ENCODE measurements at regions not wholly inside any gene's neighbourhood (a gene's known extent, or its start where the extent isn't known, plus 50 kb on each side); places are given as distances from the start of the nearest gene placed in this dataset.
"Not testable (repeated sequence)": the region's sequence is repeated elsewhere in the genome, so short reads cannot be mapped to it uniquely, and the experiment has no call there.

GRCh38 chr2:39830610-39831009 lies 51.6 kb upstream of the THUMPD2 start:
- not testable (repeated sequence) for ATAC-seq (replicated peaks); H3K36me3 Mint-ChIP-seq; DNase-seq; H3K9me3 Mint-ChIP-seq; H3K27ac Mint-ChIP-seq; H3K4me1 Mint-ChIP-seq; H3K4me3 Mint-ChIP-seq
- peaks cover 7 to 13% of the 10 kb centered on the region in 2 donors for H3K27me3 Mint-ChIP-seq
